GM23248 (cell line): ENCODE measurements at regions not wholly inside any gene's neighbourhood (a gene's known extent, or its start where the extent isn't known, plus 50 kb on each side); places are given as distances from the start of the nearest gene placed in this dataset.

Experiments
- EZH2 ChIP-seq: fragments of 200-600 bp; sonication (generic); IDR thresholded peaks from 2 replicates; pipeline ENCODE4 v1.6.1; 2018; ENCODE audit warnings: antibody characterized with exemption, mild to moderate bottlenecking; ENCODE audit not compliant: insufficient read depth, poor library complexity, severe bottlenecking
- EZH2phosphoT487 ChIP-seq: fragments of 200-600 bp; sonication (generic); IDR thresholded peaks from 2 replicates; pipeline ENCODE4 v1.6.1; 2018; ENCODE audit warnings: antibody characterized with exemption, moderate library complexity, mild to moderate bottlenecking, low read depth; ENCODE audit not compliant: insufficient read depth

GRCh38 chr6:84575264-84575663 lies 189.1 kb downstream of the TBX18 start:
- no peak for TF ChIP-seq EZH2
- peak; percentile 86 for TF ChIP-seq EZH2phosphoT487
